SU-DHL-6 (cell line): ENCODE measurements at regions not wholly inside any gene's neighbourhood (a gene's known extent, or its start where the extent isn't known, plus 50 kb on each side); places are given as distances from the start of the nearest gene placed in this dataset.

Experiments used
- H2AFZ ChIP-seq: fragments of 200-600 bp; sonication (generic); 2 replicates; pipeline ENCODE4 v1.6.1; 2014; ENCODE audit warnings: low read depth, mild to moderate bottlenecking, moderate library complexity, mixed read lengths, antibody characterized with exemption, low read length; ENCODE audit not compliant: severe bottlenecking
- H3F3A ChIP-seq: fragments of 200-600 bp; shearing (Covaris generic); 2 replicates; pipeline ENCODE4 v1.6.0; 2016; ENCODE audit warnings: antibody characterized with exemption, mild to moderate bottlenecking; ENCODE audit not compliant: insufficient read depth
- H3K27ac ChIP-seq: fragments of 200-600 bp; sonication (generic); 2 replicates; pipeline ENCODE4 v1.5.1; 2016; ENCODE audit warnings: low read depth, mild to moderate bottlenecking, low read length, moderate library complexity, mixed read lengths
- H3K27me3 ChIP-seq: fragments of 200-600 bp; sonication (generic), shearing (Covaris generic); 2 replicates; pipeline ENCODE4 v1.6.0; 2014; ENCODE audit warnings: mild to moderate bottlenecking, low read length
- H3K36me3 ChIP-seq: fragments of 200-600 bp; sonication (generic); 2 replicates; pipeline ENCODE4 v1.6.1; 2014; ENCODE audit warnings: mild to moderate bottlenecking, low read length, mixed read lengths
- H3K4me2 ChIP-seq: fragments of 300-600, 200-600 bp; shearing (Covaris generic), sonication (generic); 2 replicates; pipeline ENCODE4 v1.6.0; 2014; ENCODE audit warnings: low read length, low read depth, mild to moderate bottlenecking; ENCODE audit not compliant: poor library complexity, severe bottlenecking
- H3K4me3 ChIP-seq: fragments of 200-600 bp; sonication (generic); 2 replicates; pipeline ENCODE4 v1.5.1; 2014; ENCODE audit warnings: antibody characterized with exemption, low read length, mild to moderate bottlenecking, mixed read lengths; ENCODE audit not compliant: insufficient read depth, poor library complexity, severe bottlenecking
- H3K79me2 ChIP-seq: fragments of 200-600 bp; sonication (generic); 2 replicates; pipeline ENCODE4 v1.6.1; 2014; ENCODE audit warnings: mild to moderate bottlenecking, low read length, moderate library complexity; ENCODE audit not compliant: insufficient read depth
- H3K9ac ChIP-seq: fragments of 200-600 bp; sonication (generic); 2 replicates; pipeline ENCODE4 v1.7.0; 2014; ENCODE audit warnings: mild to moderate bottlenecking, low read length
- H3K9me2 ChIP-seq: fragments of 200-600 bp; sonication (generic); replicated peaks from 2 replicates; pipeline ENCODE4 v1.6.1; 2014; ENCODE audit warnings: low read length; ENCODE audit not compliant: insufficient read depth
- H3K9me3 ChIP-seq: fragments of 200-600 bp; sonication (generic); 2 replicates; pipeline ENCODE4 v1.6.1; 2014; ENCODE audit warnings: low read length, mixed read lengths; ENCODE audit not compliant: insufficient read depth
- H4K20me1 ChIP-seq: fragments of 200-600 bp; sonication (generic); 2 replicates; pipeline ENCODE4 v1.6.1; 2014; ENCODE audit warnings: low read depth, mild to moderate bottlenecking, antibody characterized with exemption, low read length, moderate library complexity, mixed read lengths
- EZH2phosphoT487 ChIP-seq: fragments of 200-600 bp; sonication (generic), shearing (Covaris generic); conservative IDR thresholded peaks from 2 replicates; pipeline ENCODE4 v1.6.1; 2018; ENCODE audit warnings: mild to moderate bottlenecking, antibody characterized with exemption, low read length, moderate library complexity, mixed read lengths
- TF ChIP-seq, protein P1 (sequence below): fragments of 200-600 bp; sonication (generic); IDR thresholded peaks from one replicate; pipeline ENCODE4 v1.5.1; 2017; ENCODE audit warnings: antibody characterized with exemption, mild to moderate bottlenecking, low read length, moderate library complexity; ENCODE audit not compliant: insufficient read depth, poor library complexity, severe bottlenecking

DNA sequence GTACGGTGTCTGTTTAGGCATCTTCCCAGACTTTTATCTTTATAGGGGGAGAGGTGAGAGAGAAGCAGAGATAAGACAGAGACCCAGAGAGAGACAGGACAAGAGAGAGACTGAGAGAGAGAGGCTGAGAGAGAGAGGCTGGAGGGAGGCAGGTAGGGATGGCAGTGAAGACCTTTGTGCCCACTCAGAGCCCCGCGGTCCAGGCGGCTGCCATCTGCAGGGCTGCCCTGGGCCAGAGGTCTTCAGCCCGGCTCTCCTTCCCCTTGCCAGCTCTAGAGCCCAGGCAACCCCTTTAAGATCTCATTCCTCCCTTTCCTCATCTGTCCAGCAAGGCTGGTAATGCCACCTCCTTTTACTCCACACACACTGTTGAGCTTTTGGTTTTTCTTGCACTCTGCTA, 610.0 kb downstream of the GALR1 start:
- Histone ChIP-seq H4K20me1 (no peaks in the 10 kb centered on the region), H3F3A (no peaks in the 10 kb centered on the region), H3K9ac (no peak overlapping the region), H3K9me2 (no peaks in the 10 kb centered on the region), H3K79me2 (no peaks in the 10 kb centered on the region), H2AFZ (no peak overlapping the region), H3K27me3 (no peaks in the 10 kb centered on the region), H3K9me3 (no peaks in the 10 kb centered on the region), H3K36me3 (no peaks in the 10 kb centered on the region), H3K4me3 (no peak overlapping the region), H3K27ac (no peak overlapping the region), H3K4me2 (no peak overlapping the region)
- TF ChIP-seq, protein P1, sequence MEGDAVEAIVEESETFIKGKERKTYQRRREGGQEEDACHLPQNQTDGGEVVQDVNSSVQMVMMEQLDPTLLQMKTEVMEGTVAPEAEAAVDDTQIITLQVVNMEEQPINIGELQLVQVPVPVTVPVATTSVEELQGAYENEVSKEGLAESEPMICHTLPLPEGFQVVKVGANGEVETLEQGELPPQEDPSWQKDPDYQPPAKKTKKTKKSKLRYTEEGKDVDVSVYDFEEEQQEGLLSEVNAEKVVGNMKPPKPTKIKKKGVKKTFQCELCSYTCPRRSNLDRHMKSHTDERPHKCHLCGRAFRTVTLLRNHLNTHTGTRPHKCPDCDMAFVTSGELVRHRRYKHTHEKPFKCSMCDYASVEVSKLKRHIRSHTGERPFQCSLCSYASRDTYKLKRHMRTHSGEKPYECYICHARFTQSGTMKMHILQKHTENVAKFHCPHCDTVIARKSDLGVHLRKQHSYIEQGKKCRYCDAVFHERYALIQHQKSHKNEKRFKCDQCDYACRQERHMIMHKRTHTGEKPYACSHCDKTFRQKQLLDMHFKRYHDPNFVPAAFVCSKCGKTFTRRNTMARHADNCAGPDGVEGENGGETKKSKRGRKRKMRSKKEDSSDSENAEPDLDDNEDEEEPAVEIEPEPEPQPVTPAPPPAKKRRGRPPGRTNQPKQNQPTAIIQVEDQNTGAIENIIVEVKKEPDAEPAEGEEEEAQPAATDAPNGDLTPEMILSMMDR, result no peak
- TF ChIP-seq EZH2phosphoT487, result no peak

DNA sequence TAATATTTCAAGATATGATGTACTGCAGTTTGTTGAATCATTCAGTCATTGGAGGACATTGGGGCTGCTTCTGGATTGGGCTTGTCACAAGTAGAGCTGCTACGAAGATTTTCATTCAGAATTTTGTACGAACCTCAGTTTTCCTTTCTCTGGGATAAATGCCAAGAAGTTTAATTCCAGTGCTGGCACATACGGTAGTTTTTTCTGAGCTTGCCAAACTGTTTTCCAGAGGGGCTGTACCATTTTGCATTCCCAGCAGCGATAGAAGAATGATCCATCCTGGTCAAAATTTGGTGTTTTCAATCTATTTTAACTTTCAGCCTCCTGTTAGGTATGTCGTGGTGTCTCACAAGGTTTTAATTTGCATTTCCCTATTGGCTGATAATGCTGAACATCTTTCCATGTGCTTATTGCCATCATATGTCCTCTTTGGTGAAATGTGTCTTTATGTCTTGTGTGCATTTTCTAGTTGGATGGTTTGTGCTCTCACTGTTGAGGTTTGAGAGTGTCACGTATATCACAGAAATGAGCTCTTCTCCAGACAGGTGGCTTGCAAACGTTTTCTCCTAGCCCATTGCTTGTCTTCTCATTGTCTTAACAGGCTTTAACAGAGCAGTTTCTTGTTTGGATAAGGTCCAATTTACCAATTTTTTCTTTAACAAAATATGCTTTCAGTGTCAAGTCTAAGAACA, 612.6 kb downstream of the GALR1 start:
- no peak overlapping the region for H3K4me2 ChIP-seq
- TF ChIP-seq EZH2phosphoT487, result no peak
- TF ChIP-seq, protein P1, result no peak
- no peaks in the 10 kb centered on the region for H3K36me3 ChIP-seq

DNA sequence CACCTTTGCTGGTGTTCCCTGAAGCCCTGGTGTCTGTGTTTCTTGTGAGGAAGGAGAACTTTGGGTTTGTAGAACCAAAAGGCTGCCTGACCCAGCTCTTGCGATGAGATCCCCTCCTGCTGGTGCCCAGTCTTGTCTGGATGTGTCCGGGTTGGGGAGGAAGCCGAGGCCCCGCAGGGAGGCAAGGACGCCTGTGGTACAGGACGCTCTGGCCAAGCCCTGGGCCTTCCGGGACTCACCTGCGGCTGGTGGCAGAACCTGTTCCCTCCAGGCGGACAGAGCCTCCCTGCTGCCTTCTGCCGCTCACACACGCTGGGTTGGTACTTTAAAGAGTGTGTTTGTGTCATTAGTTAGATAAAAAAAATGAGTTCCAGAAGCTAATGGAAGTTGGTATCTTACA, 616.2 kb downstream of the GALR1 start:
- Histone ChIP-seq H3K36me3 (no peaks in the 10 kb centered on the region), H3K27me3 (no peaks in the 10 kb centered on the region)

More for the DNA sequence above, 612.6 kb downstream of the GALR1 start:
- no peaks in the 10 kb centered on the region for H3F3A ChIP-seq
- H3K9me3 ChIP-seq, result no peaks in the 10 kb centered on the region
- H4K20me1 ChIP-seq, result no peaks in the 10 kb centered on the region
- H3K27ac ChIP-seq, result no peak overlapping the region
- no peaks in the 10 kb centered on the region for H3K27me3 ChIP-seq
- H3K4me3 ChIP-seq, result no peak overlapping the region
- H3K79me2 ChIP-seq, result no peaks in the 10 kb centered on the region
- no peaks in the 10 kb centered on the region for H3K9me2 ChIP-seq
- no peak overlapping the region for H2AFZ ChIP-seq
- H3K9ac ChIP-seq, result no peak overlapping the region

More for the DNA sequence above, 616.2 kb downstream of the GALR1 start:
- Histone ChIP-seq H3K27ac (no peak overlapping the region), H4K20me1 (no peaks in the 10 kb centered on the region), H3F3A (no peaks in the 10 kb centered on the region), H2AFZ (no peak overlapping the region), H3K9me3 (no peaks in the 10 kb centered on the region), H3K79me2 (no peaks in the 10 kb centered on the region), H3K9me2 (no peaks in the 10 kb centered on the region), H3K4me2 (no peak overlapping the region), H3K4me3 (no peak overlapping the region), H3K9ac (no peak overlapping the region)
- TF ChIP-seq, protein P1, result no peak
- TF ChIP-seq EZH2phosphoT487, result no peak
